ENCODE measurements at regions not wholly inside any gene's neighbourhood (a gene's known extent, or its start where the extent isn't known, plus 50 kb on each side); places are given as distances from the start of the nearest gene placed in this dataset.

GRCh38 chr7:42987648-42988214, 55.6 kb downstream of the MRPL32 start:
- FAIRE-seq: no peak

GRCh38 chr7:42991024-42991423, 58.8 kb downstream of the MRPL32 start:
- no peak for FAIRE-seq

GRCh38 chr7:42991913-42992591, 59.9 kb downstream of the MRPL32 start:
- FAIRE-seq: no peak

GRCh38 chr7:42993038-42993437, 60.9 kb downstream of the MRPL32 start:
- no peak for FAIRE-seq

GRCh38 chr7:42994096-42994495, 61.9 kb downstream of the MRPL32 start:
- FAIRE-seq: no peak

DNA sequence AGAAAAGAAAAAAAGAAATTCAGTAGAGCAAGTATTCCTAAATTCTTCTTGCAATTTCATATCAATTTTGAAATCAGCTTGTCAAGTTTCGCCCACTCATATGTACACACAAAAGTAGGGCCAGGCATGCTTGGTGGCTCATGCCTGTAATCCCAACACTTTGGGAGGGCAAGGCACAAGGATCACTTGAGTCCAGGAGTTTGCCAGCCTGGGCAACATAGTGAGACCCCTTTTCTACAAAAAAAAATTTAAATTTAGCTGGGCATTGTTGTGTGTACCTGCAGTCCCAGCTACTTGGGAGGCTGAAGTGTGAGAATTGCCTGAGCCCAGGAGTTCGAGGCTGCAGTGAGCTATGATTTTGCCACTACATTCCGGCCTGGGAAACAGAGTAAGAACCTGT, 65.4 kb downstream of the MRPL32 start:
- FAIRE-seq: no peak

- no peak for FAIRE-seq
These were observed 71.9 kb downstream of the MRPL32 start for GRCh38 chr7:43004082-43004481.

GRCh38 chr7:43006008-43006407, 73.8 kb downstream of the MRPL32 start:
- no peak for FAIRE-seq

GRCh38 chr7:43010061-43010460, 77.9 kb downstream of the MRPL32 start:
- no peak for FAIRE-seq

DNA sequence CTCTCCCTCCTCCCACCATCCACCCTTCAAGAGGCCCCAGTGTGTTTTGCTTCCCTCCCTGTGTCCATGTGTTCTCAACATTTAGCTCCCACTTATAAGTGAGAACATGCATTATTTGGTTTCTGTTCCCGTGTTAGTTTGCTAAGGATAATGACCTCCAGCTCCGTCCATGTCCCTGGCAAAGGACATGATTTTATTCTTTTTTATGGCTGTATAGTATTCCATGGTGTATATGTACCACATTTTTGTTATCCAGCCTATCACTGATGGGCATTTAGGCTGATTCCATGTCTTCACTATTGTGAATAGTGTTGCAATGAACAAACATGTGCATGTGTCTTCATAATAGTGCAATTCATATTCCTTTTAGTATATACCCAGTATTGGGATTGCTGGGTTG, 79.7 kb downstream of the MRPL32 start:
- no peak for FAIRE-seq

DNA sequence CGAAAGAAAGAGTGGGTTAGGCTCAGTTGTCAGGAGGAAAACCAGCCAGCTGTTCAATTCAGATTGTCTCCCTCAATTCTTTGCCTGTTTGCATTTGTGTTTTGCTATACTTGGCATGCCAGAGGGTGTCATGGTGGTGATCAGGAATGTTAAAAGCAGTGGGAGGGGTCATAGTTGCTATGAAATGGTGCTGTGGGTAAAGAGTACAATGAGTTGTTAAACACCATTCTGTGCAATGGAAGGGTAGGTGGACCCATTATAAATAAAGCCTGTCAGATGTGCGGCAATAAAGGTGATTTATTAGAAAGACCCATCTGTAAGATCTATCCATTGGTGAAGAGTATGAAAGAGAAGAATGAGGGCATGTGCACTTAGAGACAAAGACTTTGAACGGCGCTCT, 82.2 kb downstream of the MRPL32 start:
- no peak for FAIRE-seq

DNA sequence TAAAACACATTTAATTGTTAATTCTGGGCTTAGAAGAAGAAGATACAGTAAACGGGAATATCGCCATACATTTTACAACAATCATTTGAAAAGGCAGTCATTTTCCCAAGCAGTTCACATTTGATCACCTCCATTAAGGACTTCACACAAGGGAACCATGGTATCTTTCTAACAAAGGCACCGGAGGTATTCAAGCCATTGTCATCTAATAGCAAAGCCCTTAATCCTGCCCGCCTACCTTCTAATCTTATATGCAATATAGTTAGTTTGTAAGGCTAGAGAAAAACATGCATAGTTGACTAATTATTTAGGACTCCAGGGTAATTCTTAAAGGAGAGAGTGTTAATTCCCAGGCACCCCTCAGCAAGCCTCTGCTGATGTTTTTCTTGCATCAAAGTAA, 83.1 kb downstream of the MRPL32 start:
- FAIRE-seq: no peak

GRCh38 chr7:43018446-43018845, 86.3 kb downstream of the MRPL32 start:
- no peak for FAIRE-seq

DNA sequence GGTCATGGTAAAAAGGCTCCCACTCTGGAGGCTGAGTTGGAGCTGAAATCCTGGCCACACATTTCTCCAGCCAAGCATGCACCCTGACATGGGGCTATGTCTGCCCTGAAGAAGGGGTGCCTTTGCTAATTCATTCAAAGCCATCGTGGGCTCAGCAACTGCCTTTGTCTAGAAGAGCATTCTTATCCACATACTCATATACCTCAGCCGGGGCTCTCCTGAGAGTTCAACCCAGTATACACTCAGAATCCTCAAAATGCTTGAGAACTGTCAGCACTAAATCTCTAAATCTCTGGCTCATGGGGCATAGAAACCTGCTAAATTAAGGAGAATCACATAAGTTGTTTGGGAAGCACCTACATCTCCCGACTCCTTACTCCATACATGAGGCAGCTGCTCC, 89.3 kb downstream of the MRPL32 start:
- no peak for FAIRE-seq

DNA sequence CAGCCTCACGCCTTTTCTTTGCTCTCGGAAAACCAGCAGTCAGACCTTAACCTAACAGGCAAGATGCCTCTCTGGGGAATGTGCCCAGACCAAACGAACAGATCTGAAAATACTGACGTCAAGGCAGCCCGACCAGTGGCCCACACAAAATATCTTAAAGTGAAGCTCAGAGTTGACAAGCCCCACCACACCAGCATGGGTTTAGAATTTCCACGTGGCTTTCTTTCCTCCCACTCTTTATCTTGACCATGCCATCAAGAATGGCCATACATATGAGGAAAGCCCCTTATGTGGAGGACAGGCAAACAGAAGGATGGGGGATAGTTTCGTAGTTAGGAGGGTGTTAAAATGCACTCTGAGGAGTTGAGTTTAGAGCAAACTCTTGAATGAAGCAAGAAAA, 89.8 kb downstream of the MRPL32 start:
- no peak for FAIRE-seq

GRCh38 chr7:43033369-43033768, 79.1 kb upstream of the HECW1 start:
- FAIRE-seq: no peak

GRCh38 chr7:43034535-43035002, 77.9 kb upstream of the HECW1 start:
- no peak for FAIRE-seq

DNA sequence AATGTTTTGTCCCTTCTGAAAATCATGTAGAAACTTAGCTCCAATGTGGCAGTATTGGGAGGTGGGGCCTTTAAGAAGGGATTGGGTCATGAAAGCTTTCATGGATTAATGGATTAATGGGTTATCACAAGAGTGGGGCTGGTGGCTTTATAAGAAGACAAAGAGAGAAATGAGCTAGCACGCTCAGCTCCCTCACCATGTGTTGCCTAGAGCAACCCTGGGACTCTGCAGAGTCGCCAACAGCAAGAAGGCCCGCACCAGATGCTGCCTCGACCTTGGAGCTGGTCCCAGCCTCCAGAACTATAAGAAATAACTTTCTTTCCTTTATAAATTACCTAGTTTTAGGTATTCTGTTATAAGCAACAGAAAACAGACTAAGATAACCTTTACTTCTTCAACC, 74.9 kb upstream of the HECW1 start:
- no peak for FAIRE-seq

GRCh38 chr7:43038254-43038653, 74.2 kb upstream of the HECW1 start:
- no peak for FAIRE-seq

DNA sequence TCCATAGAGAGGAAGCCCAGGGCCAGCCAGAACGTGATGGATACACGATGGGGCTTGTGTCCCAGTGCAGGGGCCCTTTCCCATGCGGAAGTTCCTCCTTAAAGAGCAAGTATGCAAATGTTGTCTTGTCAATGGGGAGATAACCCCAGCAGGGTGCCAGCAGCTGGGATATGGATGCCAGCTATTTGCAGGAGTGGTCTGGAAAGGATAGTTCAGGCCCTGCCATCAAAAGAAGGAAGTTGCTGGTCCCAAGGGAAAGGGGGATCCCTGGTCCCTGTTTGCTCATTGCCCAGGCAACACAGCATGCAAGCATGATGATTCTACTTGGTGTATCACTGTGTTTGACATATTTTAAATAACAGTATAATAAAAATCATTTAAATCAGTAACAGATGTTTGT, 73.1 kb upstream of the HECW1 start:
- no peak for FAIRE-seq

DNA sequence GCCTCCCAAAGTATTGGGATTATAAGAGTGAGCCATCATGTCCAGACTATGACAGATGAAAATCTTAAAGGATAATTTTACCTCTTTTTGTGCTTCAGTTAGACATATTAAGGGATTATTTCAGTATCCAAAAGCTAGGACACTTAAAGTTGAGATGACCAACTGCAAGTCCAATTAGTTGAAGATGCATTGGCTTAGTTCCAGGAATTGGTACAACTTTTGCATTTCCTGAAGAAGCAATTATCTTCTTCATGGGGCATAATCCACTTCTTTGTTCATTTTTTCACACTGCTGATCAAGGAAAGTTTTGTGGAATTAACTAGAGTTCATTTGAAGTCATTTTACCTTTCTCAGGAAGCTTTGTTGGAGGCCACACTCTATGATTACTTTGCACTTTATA, 72.0 kb upstream of the HECW1 start:
- FAIRE-seq: no peak

DNA sequence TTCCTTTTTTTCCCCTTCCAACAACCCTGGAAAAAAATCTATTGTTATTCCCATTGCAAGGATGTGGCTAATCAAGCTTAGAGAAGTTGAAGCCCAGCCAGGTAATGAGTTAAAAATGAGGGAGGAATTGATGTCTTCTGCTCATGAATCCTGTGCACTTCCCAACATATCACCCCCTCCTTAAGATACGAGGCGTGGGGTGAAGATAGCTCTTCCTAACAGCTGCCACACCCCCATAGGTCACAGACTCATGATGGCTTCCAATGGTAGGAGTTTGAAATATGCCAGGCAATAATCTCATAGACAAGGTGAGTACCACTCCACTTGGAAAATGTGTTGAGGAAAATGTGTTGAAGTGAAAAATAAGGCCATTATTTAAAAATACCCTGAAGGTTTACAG, 71.3 kb upstream of the HECW1 start:
- no peak for FAIRE-seq

DNA sequence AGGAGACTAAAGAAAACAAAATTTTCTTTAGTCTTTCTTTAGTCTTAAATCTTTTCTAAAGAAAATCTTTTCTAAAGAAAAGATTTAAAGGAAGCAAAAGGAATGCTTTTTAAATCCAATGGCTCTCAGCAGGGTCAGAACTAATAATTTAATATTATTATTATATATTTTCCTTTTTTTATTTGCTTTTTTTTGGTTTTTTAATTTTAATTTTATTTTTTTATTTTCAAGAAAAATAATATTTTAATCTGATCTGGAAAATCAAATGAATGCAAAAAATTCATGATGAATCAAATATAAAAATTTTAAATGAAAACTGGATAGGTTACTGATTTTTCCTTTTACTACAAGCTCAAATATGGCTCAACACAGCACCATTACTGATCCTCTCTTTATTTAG, 70.7 kb upstream of the HECW1 start:
- FAIRE-seq: peak; percentile 63

- FAIRE-seq: no peak
These were observed 70.1 kb upstream of the HECW1 start for GRCh38 chr7:43042302-43042701.

DNA sequence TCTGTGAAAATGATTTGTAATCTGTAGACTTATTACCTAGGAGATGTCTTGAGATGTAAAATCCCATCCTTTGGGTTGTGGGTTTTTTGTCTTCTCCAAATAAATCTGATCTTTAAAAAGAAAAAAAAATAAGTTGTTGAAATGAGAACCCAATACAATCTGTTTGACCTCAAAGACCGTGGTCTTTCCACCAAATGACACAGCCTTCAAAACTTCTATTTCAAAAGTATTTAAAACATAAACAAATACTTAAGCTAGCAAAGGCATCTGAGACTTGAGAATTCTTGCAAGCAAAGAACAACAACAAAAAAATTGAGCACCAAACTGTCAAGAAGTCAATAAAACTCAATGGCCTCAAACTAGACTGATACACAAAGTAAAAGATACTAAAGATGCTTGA, 67.9 kb upstream of the HECW1 start:
- no peak for FAIRE-seq
